Gastroesophageal sphincter (tissue), 3 donors: ENCODE measurements at regions not wholly inside any gene's neighbourhood (a gene's known extent, or its start where the extent isn't known, plus 50 kb on each side); places are given as distances from the start of the nearest gene placed in this dataset.

ENCODE experiments used
- POLR2AphosphoS5 ChIP-seq: sonication (generic); formaldehyde crosslinking; IDR thresholded peaks from one replicate; pipeline ENCODE4 v1.6.1; 2017; ENCODE audit warnings: antibody characterized with exemption
- TF ChIP-seq, protein P1 (sequence below), 4 experiments: fragments of 200-600 bp in 2 of 4; fragments of 450-650 bp in 2 of 4; sonication (generic) in 1 of 4; IDR thresholded peaks; one replicate each; pipeline ENCODE4 v1.5.1; 2017 to 2019; ENCODE audit warnings: antibody characterized with exemption in 4 of 4, mild to moderate bottlenecking in 2 of 4, moderate library complexity in 2 of 4

GRCh38 chr4:32631831-32632230 lies 1911.7 kb downstream of the PCDH7 start:
- TF ChIP-seq, protein P1, sequence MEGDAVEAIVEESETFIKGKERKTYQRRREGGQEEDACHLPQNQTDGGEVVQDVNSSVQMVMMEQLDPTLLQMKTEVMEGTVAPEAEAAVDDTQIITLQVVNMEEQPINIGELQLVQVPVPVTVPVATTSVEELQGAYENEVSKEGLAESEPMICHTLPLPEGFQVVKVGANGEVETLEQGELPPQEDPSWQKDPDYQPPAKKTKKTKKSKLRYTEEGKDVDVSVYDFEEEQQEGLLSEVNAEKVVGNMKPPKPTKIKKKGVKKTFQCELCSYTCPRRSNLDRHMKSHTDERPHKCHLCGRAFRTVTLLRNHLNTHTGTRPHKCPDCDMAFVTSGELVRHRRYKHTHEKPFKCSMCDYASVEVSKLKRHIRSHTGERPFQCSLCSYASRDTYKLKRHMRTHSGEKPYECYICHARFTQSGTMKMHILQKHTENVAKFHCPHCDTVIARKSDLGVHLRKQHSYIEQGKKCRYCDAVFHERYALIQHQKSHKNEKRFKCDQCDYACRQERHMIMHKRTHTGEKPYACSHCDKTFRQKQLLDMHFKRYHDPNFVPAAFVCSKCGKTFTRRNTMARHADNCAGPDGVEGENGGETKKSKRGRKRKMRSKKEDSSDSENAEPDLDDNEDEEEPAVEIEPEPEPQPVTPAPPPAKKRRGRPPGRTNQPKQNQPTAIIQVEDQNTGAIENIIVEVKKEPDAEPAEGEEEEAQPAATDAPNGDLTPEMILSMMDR (IDR thresholded peaks at IDR 0.05), result no peak
- TF ChIP-seq POLR2AphosphoS5, result no peak
